Prostate gland (tissue), 2 donors: ENCODE measurements at regions not wholly inside any gene's neighbourhood (a gene's known extent, or its start where the extent isn't known, plus 50 kb on each side); places are given as distances from the start of the nearest gene placed in this dataset.
"Not testable (repeated sequence)": the region's sequence is repeated elsewhere in the genome, so short reads cannot be mapped to it uniquely, and the experiment has no call there.

ENCODE experiments used
- DNase-seq: peaks from one replicate; pipeline ENCODE4 v3.0.0-alpha.2; 2019; ENCODE audit warnings: low spot score
- H3K27ac ChIP-seq, 2 donors: fragments of 200-600 bp; sonication (generic); 2 replicates each; pipeline ENCODE4 v1.5.1; 2017 to 2019
- H3K27me3 ChIP-seq: fragments of 200-600 bp; sonication (generic); replicated peaks from 2 replicates; pipeline ENCODE4 v1.5.1; 2019; ENCODE audit not compliant: insufficient read depth
- H3K36me3 ChIP-seq, 2 donors: fragments of 200-600 bp; sonication (generic); 1 replicate in 1 of 2; 2 replicates in 1 of 2; pipeline versions ENCODE4 v1.5.1 to v1.8.1; 2017 to 2019
- H3K4me1 ChIP-seq: fragments of 200-600 bp; sonication (generic); replicated peaks from 2 replicates; pipeline ENCODE4 v1.5.1; 2019
- H3K4me3 ChIP-seq, 2 donors: fragments of 200-600 bp; sonication (generic); 2 replicates each; pipeline ENCODE4 v1.5.1; 2017 to 2019
- H3K9me3 ChIP-seq: fragments of 200-600 bp; sonication (generic); 2 replicates; pipeline ENCODE4 v1.5.1; 2017
- POLR2A ChIP-seq: fragments of 450-650 bp; IDR thresholded peaks from one replicate; pipeline ENCODE4 v1.6.1; 2016; ENCODE audit warnings: antibody characterized with exemption, mild to moderate bottlenecking
- POLR2AphosphoS5 ChIP-seq: sonication (generic); formaldehyde crosslinking; IDR thresholded peaks from one replicate; pipeline ENCODE4 v1.6.1; 2017; ENCODE audit warnings: antibody characterized with exemption
- WGBS: methylation state at CpG from one replicate; pipeline ENCODE4 v1.1.5; 2018; 5-methylcytosine and 5-hydroxymethylcytosine counted together
- intact Hi-C: fragments of 100-400 bp; cut with DNase I; formaldehyde crosslinking; loops from one replicate; pipeline ENCODE4 v1.14.2; 2022
- TF ChIP-seq, protein P1 (sequence below), 4 experiments: fragments of 200-600 bp in 2 of 4; fragments of 450-650 bp in 2 of 4; sonication (generic) in 2 of 4; IDR thresholded peaks; 1 replicate in 3 of 4; 2 replicates in 1 of 4; pipeline ENCODE4 v1.5.1; 2016 to 2019; ENCODE audit warnings: antibody characterized with exemption in 4 of 4, mild to moderate bottlenecking in 2 of 4, moderate library complexity in 2 of 4

DNA sequence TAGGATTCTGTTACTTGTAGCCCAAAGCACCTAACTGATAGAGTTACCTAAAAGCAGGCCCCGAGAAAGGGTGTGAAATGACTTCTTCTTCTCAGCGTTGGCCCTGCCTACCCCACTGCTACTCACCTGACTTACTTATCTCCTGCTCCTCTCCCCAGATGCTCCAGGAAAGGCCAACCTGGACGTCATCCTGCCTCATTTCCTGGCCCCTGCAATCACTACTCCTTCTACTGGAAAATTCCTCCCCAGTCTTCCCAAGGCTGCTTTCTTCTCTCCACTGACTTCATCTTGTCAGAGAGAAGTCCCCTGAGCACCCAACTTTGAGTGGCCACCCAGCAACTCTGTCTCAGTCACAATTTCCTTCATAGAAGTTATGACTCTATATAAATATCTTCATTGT is 63.4 kb upstream of the KLF7 start:
- DNase-seq, result no peak
- TF ChIP-seq POLR2A (no peak), POLR2AphosphoS5 (peak; percentile 36)
- TF ChIP-seq, protein P1, sequence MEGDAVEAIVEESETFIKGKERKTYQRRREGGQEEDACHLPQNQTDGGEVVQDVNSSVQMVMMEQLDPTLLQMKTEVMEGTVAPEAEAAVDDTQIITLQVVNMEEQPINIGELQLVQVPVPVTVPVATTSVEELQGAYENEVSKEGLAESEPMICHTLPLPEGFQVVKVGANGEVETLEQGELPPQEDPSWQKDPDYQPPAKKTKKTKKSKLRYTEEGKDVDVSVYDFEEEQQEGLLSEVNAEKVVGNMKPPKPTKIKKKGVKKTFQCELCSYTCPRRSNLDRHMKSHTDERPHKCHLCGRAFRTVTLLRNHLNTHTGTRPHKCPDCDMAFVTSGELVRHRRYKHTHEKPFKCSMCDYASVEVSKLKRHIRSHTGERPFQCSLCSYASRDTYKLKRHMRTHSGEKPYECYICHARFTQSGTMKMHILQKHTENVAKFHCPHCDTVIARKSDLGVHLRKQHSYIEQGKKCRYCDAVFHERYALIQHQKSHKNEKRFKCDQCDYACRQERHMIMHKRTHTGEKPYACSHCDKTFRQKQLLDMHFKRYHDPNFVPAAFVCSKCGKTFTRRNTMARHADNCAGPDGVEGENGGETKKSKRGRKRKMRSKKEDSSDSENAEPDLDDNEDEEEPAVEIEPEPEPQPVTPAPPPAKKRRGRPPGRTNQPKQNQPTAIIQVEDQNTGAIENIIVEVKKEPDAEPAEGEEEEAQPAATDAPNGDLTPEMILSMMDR (IDR thresholded peaks at IDR 0.05), result no peak
- H3K36me3 ChIP-seq, result no peaks in the 10 kb centered on the region
- WGBS, result 70% methylated on average over 3 of the region's 3 CpGs
- peaks cover 10% of the 10 kb centered on the region for H3K4me1 ChIP-seq
- H3K9me3 ChIP-seq, result no peaks in the 10 kb centered on the region
- no peak overlapping the region for H3K27ac ChIP-seq
- no peaks in the 10 kb centered on the region for H3K27me3 ChIP-seq
- intact Hi-C loops, result loop anchor here (5.0 kb wide), 1 partner anchor 62 kb away; the partner anchor contains the start of gene KLF7
- H3K4me3 ChIP-seq, result no peak overlapping the region

DNA sequence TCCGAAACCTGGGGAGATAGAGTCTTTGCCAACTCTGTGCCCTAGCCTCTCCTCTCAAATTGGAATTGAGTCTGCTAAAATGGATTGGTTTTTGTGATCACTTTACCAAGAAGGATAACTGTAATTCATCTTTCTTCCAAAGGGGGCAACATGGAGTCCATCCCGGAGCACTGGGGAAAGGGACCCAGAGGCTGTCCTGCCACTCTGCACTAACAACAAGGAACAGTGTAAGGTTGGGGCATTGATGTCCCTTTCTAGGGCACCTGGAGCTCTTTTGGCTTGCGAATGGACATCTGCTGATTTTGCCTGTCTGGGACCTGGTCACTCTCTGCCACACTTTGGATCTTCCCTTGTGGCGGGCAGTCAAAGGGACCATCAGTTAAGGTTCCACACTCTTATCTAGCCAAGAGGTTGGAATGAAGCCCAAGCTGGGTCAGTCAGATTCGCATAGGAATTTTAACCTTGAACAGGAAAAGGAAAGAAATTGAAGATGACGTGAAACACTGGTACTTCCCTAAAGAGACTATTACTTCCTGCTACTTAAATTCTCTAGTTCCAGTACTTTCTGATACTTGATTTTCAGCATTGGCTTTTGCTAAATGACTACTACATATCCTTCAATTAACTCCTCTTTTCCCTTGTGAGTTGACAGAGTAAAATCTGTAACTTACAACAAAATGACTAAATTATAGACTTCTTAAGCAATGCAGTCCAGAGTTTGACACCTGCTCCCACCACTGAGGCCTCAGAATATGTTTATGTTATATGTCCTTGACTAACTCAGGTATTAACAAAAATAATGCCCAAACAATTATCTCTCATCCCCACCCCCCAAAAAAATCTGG is 64.7 kb upstream of the KLF7 start:
- H3K4me1 ChIP-seq, result peaks cover 10% of the 10 kb centered on the region
- no peak overlapping the region for H3K27ac ChIP-seq
- intact Hi-C loops, result no loop called here
- TF ChIP-seq POLR2AphosphoS5 (no peak), POLR2A (no peak)
- TF ChIP-seq, protein P1 (IDR thresholded peaks at IDR 0.05), result no peak
- H3K9me3 ChIP-seq, result no peaks in the 10 kb centered on the region
- WGBS, result 84% methylated on average over 6 of the region's 6 CpGs
- DNase-seq, result no peak
- no peaks in the 10 kb centered on the region for H3K36me3 ChIP-seq
- no peaks in the 10 kb centered on the region for H3K27me3 ChIP-seq
- no peak overlapping the region for H3K4me3 ChIP-seq

DNA sequence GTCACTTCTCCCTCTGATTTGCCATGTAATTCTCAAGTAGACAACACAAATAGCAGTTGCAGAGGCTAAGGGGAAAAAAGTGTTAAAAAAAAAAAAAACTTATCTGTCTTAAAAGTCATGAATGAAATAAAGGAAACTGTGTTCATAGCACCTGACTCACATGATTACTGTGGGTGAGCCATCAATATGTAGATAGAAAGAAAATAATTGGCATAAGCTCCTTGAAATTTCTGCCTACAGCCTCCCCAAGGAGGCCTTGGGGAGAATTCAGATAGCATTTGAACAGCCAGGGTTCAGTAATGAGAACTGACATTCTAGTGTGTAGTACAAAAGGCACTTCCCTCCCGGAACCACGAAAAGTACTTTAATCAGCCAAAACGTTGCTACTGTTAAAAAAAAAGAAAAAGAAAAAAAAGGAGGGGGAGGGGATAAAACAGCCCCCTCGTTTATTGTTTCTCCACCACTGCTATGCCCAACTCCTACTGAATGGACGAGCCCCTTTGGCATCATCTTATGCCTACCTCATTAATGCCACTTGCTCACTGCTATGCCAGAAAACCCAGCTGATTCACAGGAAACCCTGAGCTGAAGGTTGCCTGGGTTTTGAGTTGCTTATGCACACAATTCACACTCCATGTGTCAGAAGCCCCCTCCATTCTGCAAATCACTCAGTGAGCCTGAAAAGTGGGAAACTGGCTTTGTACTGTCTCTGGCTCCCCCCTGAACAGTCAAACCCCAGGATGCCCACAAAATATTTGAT is 65.5 kb upstream of the KLF7 start:
- H3K4me1 ChIP-seq, result peaks cover 10% of the 10 kb centered on the region
- no peak for DNase-seq
- intact Hi-C loops, result no loop called here
- no peak for TF ChIP-seq POLR2A
- TF ChIP-seq, protein P1 (IDR thresholded peaks at IDR 0.05), result no peak
- no peak for TF ChIP-seq POLR2AphosphoS5
- H3K27ac ChIP-seq, result no peak overlapping the region
- 57% methylated on average over 5 of the region's 5 CpGs for WGBS
- no peaks in the 10 kb centered on the region for H3K36me3 ChIP-seq
- H3K9me3 ChIP-seq, result no peaks in the 10 kb centered on the region
- H3K4me3 ChIP-seq, result no peak overlapping the region
- H3K27me3 ChIP-seq, result no peaks in the 10 kb centered on the region

DNA sequence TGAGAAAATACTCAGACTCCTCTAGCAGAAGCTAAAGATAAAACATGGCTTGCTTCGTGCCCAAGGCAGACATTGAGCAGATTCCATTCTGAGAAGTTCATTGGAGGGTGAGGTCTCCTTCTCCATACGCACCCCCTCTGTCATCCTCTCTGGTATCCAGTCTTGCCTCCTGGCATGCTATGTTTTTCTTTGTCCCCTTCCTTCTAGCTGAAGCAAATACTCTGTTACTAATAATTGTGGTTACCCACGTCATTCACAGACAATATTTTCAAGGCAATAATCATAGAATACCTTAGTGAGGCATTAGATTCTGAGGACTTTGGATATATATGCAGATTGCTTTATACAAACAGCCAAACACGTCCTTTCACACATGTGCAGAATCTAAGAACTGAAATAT is 66.2 kb upstream of the KLF7 start:
- intact Hi-C loops, result no loop called here
- no peak overlapping the region for H3K4me3 ChIP-seq
- H3K27ac ChIP-seq, result no peak overlapping the region
- no peaks in the 10 kb centered on the region for H3K9me3 ChIP-seq
- no peak for DNase-seq
- WGBS, result 90% methylated on average over 4 of the region's 4 CpGs
- TF ChIP-seq POLR2A (no peak), POLR2AphosphoS5 (no peak)
- TF ChIP-seq, protein P1 (IDR thresholded peaks at IDR 0.05), result no peak
- peaks cover 10% of the 10 kb centered on the region for H3K4me1 ChIP-seq
- no peaks in the 10 kb centered on the region for H3K36me3 ChIP-seq
- H3K27me3 ChIP-seq, result no peaks in the 10 kb centered on the region

DNA sequence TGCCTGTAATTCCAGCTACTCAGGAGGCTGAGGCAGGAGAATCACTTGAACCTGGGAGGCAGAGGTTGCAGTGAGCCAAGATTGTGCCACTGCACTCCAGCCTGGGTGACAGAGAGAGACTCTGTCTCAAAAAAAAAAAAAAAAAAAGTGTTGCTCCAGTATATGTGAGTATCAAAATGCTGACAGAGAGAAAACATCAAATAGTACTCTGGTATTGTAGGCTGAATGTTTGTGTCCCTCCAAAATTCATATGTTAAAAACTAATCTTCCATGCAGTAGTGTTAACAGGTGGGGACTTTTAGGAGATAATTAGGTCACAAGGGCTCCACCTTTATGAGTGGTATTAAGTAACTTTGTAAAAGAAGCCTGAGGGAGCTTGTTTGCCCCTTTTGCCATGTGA is 67.4 kb upstream of the KLF7 start:
- H3K27me3 ChIP-seq, H3K4me1 ChIP-seq, DNase-seq, intact Hi-C loops, H3K9me3 ChIP-seq, H3K4me3 ChIP-seq, H3K36me3 ChIP-seq: not testable (repeated sequence)
- H3K27ac ChIP-seq, result peak overlapping the region in 1 of 2 donors; percentile 1
